ENCODE measurements at regions not wholly inside any gene's neighbourhood (a gene's known extent, or its start where the extent isn't known, plus 50 kb on each side); places are given as distances from the start of the nearest gene placed in this dataset.

DNA sequence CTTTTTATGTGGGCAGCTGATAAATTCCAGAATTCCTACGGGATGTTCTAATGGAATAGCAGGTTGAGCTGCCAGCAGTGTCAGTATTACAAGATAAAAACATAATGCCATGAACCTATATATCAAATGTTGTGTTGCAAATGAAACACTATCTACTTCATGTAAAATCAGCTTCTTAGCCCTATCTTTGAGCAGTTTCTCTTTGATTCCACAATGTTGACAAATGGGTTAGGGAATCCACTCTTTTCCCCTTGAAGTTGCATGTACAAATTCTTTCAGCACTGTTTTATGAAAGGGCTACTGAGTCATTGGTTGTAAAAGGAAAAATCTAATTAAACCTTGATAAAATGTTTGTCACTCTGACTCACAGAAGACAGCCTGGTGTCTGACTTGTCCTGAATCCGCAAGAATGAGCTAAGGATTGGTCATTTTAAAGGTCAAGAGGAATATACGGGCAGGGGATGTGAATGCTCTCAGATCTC is 950.6 kb upstream of the NUDT12 start:
- ATAC-seq = peak; percentile 78

DNA sequence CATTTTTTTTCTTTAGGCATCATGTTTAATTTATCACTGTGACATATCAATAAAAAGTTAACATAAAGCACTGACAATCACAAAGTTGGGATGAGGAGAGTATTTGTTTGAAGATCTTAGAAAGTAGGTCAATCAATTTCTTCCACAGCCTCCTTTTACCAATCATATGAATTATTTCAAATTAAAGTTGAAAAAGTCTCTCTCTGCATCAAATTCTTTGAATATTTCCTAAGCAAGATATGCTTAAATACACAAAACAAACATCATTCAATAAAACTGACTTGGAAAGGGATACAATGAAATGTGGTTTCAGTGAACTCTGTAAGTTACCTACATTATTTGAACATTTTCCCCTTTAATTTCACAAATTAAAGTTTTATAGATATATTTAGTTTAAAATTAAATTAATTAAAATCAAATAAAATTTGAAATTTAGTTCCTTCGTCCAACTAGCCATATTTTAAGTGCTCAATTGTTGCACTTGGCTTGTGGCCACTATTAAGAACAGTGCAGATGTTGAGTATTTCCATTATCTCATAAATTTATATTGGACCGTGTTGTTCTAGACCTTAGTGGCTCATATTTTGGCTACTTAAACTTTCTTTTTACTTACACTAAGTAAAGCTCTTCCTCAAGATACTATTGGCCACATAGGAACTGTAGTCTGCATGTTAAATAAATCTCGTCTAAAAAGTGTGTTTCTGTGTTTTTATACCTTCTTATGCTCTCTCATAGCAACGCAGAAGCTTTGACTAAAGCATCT is 949.7 kb upstream of the NUDT12 start:
- TF ChIP-seq ISL1 (CRISPR knock-in tag; IDR thresholded peaks at IDR 0.05) = peak; percentile 93
- TF ChIP-seq ZNF8 (CRISPR knock-in tag; IDR thresholded peaks at IDR 0.05) = no peak
- no peak for TF ChIP-seq GLIS3 (CRISPR knock-in tag; IDR thresholded peaks at IDR 0.05)
- no peak for TF ChIP-seq OSR1 (CRISPR knock-in tag; IDR thresholded peaks at IDR 0.05)
- no peak for TF ChIP-seq ZFP3 (CRISPR knock-in tag; IDR thresholded peaks at IDR 0.05)
- no peak for TF ChIP-seq ARNTL (CRISPR knock-in tag; IDR thresholded peaks at IDR 0.05; ENCODE audit: borderline replicate concordance, low read depth)
- TF ChIP-seq RARB (CRISPR knock-in tag; IDR thresholded peaks at IDR 0.05) = no peak
- peak; percentile 40 for ATAC-seq

More for the DNA sequence above, 950.6 kb upstream of the NUDT12 start:
- TF ChIP-seq ARNTL (CRISPR knock-in tag; IDR thresholded peaks at IDR 0.05; ENCODE audit: borderline replicate concordance, low read depth) (no peak), GLIS3 (CRISPR knock-in tag; IDR thresholded peaks at IDR 0.05) (no peak), TOX (CRISPR knock-in tag; IDR thresholded peaks at IDR 0.05; ENCODE audit: borderline replicate concordance) (no peak), CSDC2 (CRISPR knock-in tag; IDR thresholded peaks at IDR 0.05) (no peak), ZNF565 (CRISPR knock-in tag; conservative IDR thresholded peaks at IDR 0.05; ENCODE audit: low read depth) (no peak), BACH2 (CRISPR knock-in tag; IDR thresholded peaks at IDR 0.05; ENCODE audit: borderline replicate concordance) (no peak), SNAI2 (CRISPR knock-in tag; IDR thresholded peaks at IDR 0.05) (no peak), TSHZ2 (CRISPR knock-in tag; IDR thresholded peaks at IDR 0.05) (no peak), PATZ1 (CRISPR knock-in tag; IDR thresholded peaks at IDR 0.05; ENCODE audit: borderline replicate concordance) (peak; percentile 57; the same call in 1 of the 2 replicates), ZC3H10 (CRISPR knock-in tag; IDR thresholded peaks at IDR 0.05) (peak; percentile 79), OSR1 (CRISPR knock-in tag; IDR thresholded peaks at IDR 0.05) (no peak), ISL1 (CRISPR knock-in tag; IDR thresholded peaks at IDR 0.05) (peak; percentile 95), POU6F1 (CRISPR knock-in tag; IDR thresholded peaks at IDR 0.05; ENCODE audit: borderline replicate concordance, low read depth) (no peak), CREB5 (CRISPR knock-in tag; IDR thresholded peaks at IDR 0.05; ENCODE audit: low read depth) (no peak), ZNF8 (CRISPR knock-in tag; IDR thresholded peaks at IDR 0.05) (no peak), ZFP3 (CRISPR knock-in tag; IDR thresholded peaks at IDR 0.05) (no peak), TCF4 (CRISPR knock-in tag; IDR thresholded peaks at IDR 0.05; ENCODE audit: borderline replicate concordance) (0 out of 2 replicates have a peak, but pooled peaks have one; percentile 33)

DNA sequence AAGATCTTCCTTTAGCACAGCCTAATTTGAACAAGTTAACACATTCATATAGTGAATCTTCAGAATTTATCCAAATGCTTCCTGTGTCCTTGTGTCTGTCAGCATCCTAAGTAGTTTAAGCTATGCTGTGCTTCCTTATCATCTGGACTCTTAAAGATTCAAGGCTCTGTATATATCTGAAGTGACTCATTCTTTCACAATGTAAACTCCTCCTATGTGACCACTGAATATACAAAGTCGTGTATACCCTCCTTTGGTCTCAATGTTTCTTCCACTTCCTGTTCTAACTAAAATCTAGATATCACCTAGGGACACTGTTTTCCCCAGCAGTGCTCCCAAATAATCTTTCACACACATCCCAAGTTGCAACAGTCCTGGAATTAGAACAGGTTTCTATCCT is 935.7 kb upstream of the NUDT12 start:
- no peak for ATAC-seq
- TF ChIP-seq ESRRG (CRISPR knock-in tag; IDR thresholded peaks at IDR 0.05) (no peak), BACH2 (CRISPR knock-in tag; IDR thresholded peaks at IDR 0.05; ENCODE audit: borderline replicate concordance) (no peak), CSDC2 (CRISPR knock-in tag; IDR thresholded peaks at IDR 0.05) (no peak), PPARA (CRISPR knock-in tag; IDR thresholded peaks at IDR 0.05; ENCODE audit: borderline replicate concordance) (no peak), POU6F1 (CRISPR knock-in tag; IDR thresholded peaks at IDR 0.05; ENCODE audit: borderline replicate concordance, low read depth) (no peak), GLIS3 (CRISPR knock-in tag; IDR thresholded peaks at IDR 0.05) (no peak), ARNTL (CRISPR knock-in tag; IDR thresholded peaks at IDR 0.05; ENCODE audit: borderline replicate concordance, low read depth) (no peak), CREB5 (CRISPR knock-in tag; IDR thresholded peaks at IDR 0.05; ENCODE audit: low read depth) (no peak), TCF4 (CRISPR knock-in tag; IDR thresholded peaks at IDR 0.05; ENCODE audit: borderline replicate concordance) (no peak), SNAI2 (CRISPR knock-in tag; IDR thresholded peaks at IDR 0.05) (no peak), OSR1 (CRISPR knock-in tag; IDR thresholded peaks at IDR 0.05) (no peak), TOX (CRISPR knock-in tag; IDR thresholded peaks at IDR 0.05; ENCODE audit: borderline replicate concordance) (no peak)
- TF ChIP-seq, protein P1, sequence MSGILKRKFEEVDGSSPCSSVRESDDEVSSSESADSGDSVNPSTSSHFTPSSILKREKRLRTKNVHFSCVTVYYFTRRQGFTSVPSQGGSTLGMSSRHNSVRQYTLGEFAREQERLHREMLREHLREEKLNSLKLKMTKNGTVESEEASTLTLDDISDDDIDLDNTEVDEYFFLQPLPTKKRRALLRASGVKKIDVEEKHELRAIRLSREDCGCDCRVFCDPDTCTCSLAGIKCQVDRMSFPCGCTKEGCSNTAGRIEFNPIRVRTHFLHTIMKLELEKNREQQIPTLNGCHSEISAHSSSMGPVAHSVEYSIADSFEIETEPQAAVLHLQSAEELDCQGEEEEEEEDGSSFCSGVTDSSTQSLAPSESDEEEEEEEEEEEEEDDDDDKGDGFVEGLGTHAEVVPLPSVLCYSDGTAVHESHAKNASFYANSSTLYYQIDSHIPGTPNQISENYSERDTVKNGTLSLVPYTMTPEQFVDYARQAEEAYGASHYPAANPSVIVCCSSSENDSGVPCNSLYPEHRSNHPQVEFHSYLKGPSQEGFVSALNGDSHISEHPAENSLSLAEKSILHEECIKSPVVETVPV (CRISPR knock-in tag; IDR thresholded peaks at IDR 0.05) = no peak
